ENCODE measurements at regions not wholly inside any gene's neighbourhood (a gene's known extent, or its start where the extent isn't known, plus 50 kb on each side); places are given as distances from the start of the nearest gene placed in this dataset.
"Not testable (repeated sequence)": the region's sequence is repeated elsewhere in the genome, so short reads cannot be mapped to it uniquely, and the experiment has no call there.

DNA sequence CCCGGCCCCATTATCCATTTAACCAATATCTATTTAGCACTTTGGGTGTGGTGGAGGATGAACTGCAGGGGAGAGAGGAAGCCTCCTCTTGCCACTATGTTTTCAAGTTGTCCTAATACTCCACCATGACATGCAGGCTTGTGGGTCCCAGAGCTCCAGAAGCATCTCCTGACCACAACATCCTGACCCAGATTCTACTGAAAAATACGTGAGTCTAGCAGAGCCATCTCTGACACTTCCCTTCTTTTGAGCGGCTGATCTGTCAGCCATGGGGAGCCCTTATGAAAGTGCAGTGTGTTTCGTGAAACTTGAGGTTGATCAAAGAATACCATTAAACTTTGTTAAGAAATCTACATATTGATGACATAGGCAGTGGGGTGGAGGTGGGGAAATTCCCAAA lies 126.6 kb downstream of the UNC93B1 start:
- DNase-seq (ENCODE audit: low read depth in 1 of 2, low spot score in 1 of 2): not testable (repeated sequence)

DNA sequence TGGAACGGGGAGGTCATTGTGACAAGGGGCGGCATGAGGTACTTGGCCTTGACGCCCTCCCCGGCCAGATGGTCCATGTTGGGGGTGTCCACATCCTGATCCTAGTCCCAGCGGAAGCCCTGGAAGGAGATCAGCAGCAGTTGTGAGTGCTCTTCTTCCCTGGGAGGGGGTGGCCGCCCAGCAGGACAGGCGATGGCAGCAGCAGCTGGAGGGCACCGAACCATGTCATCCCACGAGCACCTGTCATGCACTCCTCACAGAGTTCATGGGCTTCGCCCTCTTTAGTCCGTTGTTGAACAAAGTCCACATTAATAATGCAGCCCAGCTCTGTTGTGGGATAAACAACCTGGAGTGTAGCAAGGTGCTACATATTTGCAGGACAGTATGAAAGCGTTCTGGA lies 130.7 kb downstream of the UNC93B1 start:
- not testable (repeated sequence) for DNase-seq (ENCODE audit: low read depth in 1 of 2, low spot score in 1 of 2)

DNA sequence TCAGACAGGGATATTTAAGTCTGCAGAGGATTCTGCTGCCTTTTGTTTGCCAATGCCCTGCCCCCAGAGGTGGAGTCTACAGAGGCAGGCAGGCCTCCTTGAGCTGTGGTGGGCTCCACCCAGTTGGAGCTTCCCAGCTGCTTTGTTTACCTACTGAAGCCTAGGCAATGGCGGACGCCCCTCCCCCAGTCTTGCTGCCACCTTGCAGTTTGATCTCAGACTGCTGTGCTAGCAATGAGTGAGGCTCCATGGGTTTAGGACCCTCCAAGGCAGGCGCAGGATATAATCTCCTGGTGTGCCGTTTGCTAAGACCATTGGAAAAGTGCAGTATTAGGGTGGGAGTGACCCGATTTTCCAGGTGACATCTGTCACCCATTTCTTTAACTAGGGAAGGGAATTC lies 132.7 kb downstream of the UNC93B1 start:
- DNase-seq (ENCODE audit: low read depth in 1 of 2, low spot score in 1 of 2): not testable (repeated sequence)

DNA sequence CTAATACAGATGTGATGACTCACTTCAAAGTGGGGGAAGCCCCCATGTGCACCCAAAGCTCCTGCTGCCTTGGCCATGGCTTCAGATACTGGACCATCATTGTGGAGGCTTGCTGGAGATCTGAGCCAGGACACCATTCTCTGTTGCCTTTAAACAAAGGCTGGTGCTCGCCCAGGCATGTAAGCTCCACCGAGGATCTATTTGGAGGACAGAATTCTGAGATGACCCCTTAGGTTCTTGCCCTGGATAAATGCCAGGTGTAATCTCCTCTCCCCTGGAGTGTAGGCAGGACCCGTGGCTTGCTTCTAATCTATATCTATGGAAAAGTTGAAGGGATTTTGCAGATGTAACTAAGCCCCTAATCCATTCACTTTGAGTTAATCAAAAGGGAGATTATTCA lies 141.0 kb downstream of the UNC93B1 start:
- not testable (repeated sequence) for DNase-seq (ENCODE audit: low read depth in 1 of 2, low spot score in 1 of 2)

DNA sequence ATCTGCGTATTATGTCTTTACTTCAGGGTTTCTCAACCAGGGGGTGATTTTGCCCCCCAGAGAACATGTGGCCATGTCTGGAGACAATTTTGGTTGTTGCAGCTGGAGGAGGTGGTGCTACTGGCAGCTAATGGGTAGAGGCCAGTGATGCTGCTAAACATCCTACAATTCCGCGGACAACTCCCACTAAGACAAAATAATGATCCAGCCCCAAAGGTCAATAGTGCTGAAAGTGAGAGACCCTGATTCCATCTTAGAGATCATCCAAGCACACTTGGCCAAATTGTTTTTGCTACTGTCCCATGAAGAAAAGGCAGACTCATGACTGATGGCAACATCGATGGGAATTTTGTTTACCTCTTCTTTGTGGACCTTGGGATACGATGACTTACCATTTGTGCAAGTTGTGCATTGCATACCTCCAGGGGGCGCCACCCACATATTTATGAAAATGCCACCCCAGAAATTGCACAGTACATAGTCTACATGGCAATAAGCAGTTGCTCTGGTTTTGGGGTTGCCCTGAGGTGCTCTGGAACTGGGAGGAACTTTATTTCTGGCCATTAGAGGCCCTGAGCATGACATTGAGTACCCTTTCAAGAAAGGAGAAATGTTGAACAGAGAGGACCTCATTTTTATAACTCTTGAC lies 144.3 kb downstream of the UNC93B1 start:
- peak; percentile 38 to 46 for DNase-seq (ENCODE audit: low read depth in 1 of 2, low spot score in 1 of 2)

DNA sequence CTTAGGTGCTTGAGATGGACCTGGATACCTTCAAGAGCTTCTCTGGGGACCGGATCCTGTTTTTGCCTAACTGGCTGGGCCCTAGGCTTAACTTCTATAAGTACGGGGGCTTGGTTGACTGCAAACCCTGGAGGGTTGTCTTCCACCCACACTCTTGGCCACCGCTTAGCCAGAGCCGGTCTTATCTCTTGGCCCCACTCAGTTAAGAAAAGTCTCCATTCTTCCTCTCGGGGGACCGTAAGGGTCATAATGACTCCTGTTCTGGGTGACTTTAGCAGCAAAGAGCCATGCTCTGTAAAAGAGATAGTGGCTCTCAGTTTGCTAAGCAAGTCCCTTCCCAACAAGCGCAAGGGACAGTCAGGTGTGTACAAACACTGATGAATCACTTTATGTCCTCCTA lies 153.2 kb downstream of the UNC93B1 start:
- not testable (repeated sequence) for DNase-seq (ENCODE audit: low read depth in 1 of 2, low spot score in 1 of 2)

DNA sequence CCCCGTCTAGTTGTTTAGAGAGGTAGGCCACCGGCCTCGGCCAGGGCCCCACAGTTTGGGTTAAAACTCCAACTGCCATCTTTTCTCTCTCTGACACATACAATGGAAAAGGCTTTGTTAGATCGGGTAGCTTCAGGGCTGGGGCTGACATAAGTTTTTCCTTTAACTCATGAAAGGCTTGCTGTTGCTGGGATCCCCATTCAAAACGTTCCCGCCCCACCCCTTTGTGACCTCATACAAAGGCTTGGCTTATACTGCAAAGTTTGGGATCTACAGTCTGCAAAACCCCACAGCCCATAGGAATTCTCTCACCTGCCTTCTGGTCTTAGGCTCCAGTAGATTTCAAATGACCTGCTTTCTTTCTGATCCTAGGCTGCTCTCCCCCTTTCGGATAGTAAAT lies 154.1 kb downstream of the UNC93B1 start:
- not testable (repeated sequence) for DNase-seq (ENCODE audit: low read depth in 1 of 2, low spot score in 1 of 2)

DNA sequence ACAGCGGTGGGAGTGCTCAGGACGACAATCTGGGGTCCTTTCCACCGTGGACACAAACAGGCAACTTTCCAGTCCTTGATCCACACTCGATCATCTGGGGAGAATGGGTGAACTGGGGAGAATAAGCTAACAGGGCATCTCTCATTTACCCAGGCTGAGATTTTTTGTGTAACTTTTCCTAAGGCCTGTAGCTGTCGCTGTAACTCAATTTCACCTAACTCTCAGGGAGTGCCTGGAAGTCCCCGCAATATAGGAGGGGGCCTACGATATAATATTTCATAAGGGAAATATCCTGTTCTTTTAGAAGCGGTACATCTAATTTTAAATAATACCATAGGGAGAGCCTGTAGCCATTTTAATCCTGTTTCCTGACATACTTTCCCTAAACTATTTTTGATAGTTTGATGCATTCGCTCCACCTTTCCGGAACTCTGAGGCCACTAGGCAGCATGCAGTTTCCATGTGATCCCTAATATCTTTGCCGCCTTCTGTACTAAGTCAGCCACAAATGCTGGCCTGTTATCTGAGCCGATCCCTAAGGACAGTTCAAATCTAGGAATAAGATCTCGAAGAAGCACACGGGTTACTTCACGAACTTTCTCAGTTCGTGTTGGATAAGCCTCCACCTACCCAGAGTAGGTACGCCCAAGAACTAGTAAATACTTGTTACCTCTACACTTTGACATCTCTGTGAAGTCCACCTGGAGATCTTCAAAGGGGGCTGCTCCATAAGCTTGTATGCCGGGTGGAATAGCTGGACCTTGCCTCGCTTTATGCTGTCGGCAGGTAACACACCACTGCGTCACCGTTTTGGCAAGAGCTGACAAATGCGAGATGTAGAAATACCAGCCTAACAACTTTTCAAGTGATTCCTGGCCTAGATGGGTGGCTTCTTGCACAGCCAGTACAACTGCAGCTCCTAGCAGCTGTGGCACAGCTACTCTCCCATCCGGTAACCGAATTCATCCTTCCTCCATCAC lies 155.7 kb downstream of the UNC93B1 start:
- not testable (repeated sequence) for DNase-seq (ENCODE audit: low read depth in 1 of 2, low spot score in 1 of 2)

DNA sequence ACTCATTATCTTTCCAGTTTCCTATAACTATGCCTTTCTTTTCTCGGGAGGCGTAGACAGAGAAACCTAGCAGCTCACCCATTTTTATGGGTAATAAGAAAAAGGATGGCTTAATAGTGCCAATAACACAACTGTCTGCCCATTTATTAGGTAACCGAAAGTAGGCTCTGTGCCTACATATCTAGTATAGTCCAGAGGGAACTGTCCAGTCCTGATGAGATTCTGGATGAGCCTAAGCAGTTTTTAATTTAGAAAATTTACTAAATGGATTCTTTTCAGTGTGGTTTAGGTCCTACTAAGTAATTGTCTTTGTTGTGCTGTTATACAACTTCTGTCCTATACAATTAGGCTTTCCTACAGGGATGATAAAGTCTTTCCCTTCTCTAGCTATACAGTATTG lies 157.6 kb downstream of the UNC93B1 start:
- DNase-seq (ENCODE audit: low read depth in 1 of 2, low spot score in 1 of 2): not testable (repeated sequence)

DNA sequence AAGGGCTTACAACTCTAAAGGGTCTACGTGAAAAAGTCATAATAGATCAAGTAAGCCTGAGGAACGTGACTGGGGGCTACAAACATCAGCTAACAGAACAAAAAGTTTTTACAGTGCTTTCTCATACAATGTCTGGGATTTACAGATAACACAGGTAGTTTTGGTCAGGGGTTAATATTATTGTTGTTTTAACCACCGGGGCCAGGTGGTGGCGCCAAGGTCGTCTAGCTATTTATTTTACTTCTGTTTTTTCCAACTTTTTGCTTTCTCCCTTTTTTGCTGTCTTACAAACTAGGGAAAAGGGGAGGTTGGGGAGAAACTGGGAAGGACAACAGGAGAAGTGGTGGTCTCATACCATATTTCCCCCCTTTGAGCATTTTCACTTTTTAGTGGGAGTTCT lies 158.6 kb downstream of the UNC93B1 start:
- DNase-seq (ENCODE audit: low read depth in 1 of 2, low spot score in 1 of 2): not testable (repeated sequence)

DNA sequence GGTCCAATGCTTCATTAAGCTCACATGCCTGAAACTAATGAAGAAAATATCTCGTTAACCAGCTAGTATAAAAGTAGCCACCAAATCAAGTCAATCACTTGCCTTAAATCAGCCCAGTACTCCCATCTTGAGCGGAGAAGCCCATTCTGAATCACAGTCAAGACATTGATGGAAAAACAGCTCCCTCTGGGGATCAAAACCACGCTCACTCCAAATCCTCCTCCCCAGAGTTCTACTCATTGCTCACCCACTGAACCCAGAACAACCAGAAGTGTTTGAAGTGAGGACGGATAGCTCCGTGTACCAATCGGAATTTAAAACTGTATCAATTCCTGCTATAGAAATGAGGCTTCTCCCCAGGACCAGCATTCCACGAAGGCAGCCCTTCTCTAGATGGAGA lies 163.3 kb downstream of the UNC93B1 start:
- DNase-seq (ENCODE audit: low read depth in 1 of 2, low spot score in 1 of 2): not testable (repeated sequence)

DNA sequence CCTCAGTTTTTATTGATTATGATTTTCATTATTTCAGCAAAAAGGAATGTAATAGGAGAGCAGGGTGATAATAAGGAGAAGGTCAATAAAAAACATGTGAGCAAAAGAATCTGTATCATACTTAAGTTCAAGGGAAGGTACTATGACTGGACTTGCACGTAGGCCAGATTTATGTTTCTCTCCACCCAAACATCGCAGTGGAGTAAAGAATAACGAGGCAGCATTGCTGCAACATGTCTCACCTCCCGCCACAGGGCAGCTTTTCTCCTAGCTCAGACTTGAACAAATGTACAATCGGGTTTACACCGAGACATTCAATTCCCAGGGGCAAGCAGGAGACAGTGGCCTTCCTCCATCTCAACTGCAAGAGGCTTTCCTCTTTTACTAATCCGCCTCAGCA lies 155.7 kb upstream of the ALDH3B2 start:
- not testable (repeated sequence) for DNase-seq (ENCODE audit: low read depth in 1 of 2, low spot score in 1 of 2)

DNA sequence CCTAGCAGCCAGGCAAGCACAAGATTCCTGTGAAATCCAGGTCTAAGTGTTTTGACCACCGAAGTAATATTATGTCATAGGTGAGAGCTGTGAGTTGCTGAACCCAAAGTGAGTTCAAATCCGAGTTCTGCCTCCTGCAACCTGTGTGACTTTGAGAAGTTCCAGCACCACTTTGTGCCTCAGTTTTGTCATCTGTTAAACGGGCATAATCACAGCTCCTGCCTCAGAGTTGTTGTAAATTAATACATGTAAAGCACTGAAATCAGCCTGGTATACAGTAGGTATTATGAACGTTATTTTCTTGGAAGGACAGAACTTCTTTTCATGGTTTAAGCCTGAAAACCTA lies 152.5 kb upstream of the ALDH3B2 start:
- DNase-seq (ENCODE audit: low read depth in 1 of 2, low spot score in 1 of 2): not testable (repeated sequence)

DNA sequence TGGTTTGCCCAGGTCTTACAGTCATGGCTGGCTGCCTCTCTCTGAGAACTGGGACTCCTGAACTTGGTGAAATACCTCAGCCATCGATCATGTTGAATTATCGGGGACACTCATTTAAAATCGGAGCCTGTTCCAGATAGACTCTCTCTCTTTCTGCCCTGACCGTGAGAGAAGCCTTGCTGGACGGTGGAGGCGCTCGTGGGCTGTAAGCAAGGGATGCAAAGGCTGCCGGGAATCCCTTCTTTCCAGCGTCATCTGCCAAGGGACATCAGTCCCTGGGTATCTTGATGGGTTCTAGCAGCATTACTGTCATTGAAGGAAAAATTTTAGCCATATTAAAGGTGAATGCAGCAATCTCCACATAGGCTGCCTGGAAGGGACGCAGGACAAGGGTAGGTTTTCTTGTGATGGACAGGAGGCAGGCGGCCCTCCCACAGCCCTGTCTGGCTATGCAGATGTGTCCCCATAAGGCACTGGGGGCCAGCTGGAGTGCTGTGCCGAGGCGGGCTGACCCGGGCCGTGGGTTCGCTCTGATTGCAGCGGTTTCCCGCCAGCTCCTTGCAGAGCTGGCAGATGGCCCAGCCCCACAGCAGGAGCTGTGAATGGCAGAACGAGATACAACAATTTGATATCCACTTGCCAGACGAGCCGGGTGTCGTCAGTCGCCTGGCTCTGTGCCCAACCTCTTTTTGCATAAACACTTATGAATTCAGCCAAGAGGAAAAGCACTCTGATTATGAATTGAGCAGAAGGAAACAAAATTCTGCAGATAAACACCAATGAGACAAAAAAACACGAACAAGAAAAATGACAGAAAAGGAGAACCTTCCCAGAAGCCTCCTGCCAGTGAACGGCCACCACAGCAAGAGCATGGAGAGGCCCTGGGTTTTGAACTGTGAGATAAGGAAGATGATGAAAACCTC lies 151.9 kb upstream of the ALDH3B2 start:
- DNase-seq (ENCODE audit: low read depth in 1 of 2, low spot score in 1 of 2): not testable (repeated sequence)

DNA sequence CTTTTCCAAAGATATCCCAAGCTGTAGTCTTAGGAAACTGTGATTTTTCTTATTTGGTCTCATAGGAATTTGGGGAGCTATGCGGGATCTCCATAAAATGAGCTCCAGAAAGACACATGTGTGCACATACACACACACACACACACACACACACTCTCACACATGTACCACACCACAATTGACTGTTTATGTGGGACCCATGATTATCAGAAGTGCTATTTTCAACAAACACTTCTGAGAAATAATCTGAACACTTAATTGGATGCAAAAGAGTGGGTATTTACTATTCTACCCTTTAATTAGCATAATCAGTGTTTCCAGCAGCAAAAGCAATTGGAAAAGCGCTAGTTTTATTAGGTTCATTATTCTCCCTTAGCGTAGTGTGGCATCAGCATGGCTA lies 150.4 kb upstream of the ALDH3B2 start:
- DNase-seq (ENCODE audit: low read depth in 1 of 2, low spot score in 1 of 2): not testable (repeated sequence)

DNA sequence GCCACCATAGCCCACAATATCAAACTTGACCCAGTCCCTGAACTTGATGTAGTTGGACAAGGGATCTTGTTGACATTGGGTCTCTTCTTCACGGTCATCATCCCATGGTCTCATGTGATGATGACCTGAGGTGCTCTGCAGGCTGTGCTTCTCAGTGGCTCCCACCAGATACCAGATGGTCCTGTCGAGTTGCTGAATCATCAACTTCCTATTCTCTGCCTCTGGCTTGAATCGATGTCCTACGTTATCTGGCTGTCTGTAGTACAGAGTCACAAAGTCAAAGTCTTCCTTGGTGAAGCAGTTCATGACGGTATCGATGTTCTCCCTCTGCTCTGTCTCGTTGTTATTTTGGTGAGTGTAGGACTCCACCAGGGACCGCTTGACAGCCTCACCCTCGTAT lies 145.7 kb upstream of the ALDH3B2 start:
- DNase-seq (ENCODE audit: low read depth in 1 of 2, low spot score in 1 of 2): no peak

DNA sequence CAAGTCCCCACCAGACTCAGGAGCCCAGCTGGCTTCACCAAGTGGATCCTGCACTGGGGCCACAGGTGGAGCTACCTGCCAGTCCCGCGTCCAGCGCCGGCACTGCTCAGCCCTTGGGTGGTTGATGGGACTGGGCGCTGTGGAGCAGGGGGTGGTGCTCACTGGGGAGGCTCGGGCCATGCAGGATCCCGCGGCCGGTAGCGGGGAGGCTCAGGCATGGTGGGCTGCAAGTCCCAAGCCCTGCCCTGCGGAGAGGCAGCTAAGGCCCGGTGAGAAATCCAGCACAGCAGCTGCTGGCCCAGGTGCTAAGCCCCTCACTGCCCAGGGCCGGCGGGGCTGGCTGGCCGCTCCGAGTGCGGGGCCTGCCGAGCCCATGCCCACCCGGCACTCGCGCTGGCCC lies 143.1 kb upstream of the ALDH3B2 start:
- not testable (repeated sequence) for DNase-seq (ENCODE audit: low read depth in 1 of 2, low spot score in 1 of 2)

DNA sequence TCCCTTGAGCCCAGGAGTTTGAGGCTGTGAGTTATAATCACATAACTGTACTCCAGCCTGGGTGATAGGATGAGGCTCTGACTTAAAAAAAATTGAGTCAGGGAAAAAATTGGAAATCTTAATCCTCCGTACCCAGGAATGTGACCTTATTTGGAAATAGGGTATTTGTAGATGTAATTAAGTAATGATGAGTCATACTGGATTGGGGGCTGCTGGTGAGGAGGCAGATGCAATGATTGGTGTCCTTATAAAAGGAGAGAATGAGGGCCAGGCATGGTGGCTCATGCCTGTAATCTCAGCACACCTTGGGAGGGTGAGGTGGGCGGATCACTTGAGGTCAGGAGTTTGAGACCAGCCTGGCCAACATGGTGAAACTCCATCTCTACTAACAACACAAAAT lies 134.9 kb upstream of the ALDH3B2 start:
- DNase-seq (ENCODE audit: low read depth in 1 of 2, low spot score in 1 of 2): not testable (repeated sequence)

DNA sequence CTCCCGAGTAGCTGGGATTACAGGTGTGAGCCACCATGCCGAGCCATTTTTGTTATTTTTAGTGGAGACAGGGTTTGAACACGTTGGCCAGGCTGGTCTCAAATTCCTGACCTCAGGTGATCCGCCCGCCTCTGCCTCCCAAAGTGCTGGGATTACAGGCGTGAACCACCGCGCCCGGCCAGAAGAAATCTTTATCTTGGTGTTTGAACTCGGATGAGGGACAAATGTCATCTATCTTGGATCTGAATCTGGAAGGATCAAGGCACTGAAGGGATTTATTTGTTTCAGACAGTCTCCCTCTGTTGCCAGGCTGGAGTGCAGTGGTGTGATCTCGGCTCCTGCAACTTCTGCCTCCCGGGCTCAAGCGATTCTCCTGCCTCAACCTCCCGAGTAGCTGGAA lies 133.5 kb upstream of the ALDH3B2 start:
- DNase-seq (ENCODE audit: low read depth in 1 of 2, low spot score in 1 of 2): not testable (repeated sequence)

DNA sequence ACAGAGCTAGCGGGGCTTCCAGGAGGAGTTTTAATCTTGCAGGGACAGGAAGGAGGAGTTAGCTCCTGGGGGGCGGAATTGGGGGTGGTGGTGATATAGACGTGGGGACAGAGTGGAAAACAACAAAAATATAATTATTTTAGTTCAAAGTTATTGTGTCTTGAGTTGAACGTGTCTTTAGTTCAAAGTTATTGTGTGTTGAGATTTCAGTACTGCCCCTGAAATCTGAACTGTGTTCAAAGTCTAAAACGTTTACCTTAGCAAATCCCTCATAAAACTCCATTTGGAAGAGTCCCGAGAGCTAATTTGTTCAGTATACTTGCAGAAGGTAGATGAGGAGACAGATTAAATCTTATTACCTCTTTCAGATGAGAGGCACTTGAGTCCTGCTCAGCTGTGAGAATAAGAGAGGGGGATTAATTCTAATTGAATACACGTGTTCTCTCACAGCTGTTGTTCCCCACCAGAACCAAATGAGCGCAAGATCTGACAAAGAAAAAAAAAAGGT lies 132.4 kb upstream of the ALDH3B2 start:
- not testable (repeated sequence) for DNase-seq (ENCODE audit: low read depth in 1 of 2, low spot score in 1 of 2)

DNA sequence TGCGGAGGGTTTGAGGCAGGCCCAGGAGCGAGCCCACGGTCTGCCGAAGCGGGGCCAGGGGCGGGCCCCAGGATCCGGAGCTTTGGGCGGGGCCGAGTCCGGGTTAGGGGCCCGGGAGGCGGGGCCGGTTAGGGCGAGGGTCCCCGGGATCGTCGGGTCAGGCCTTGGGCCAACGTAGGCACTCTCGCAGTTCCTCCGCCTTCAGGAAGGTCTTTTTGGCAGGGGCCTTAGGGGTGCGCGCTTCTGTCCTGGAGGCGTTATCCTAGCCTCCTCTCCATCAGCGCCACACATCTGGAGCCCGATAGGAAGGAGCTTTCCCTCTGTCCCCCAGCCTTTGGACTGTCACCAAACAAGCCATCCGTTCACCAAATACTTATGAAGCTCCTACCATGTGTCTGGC lies 131.8 kb upstream of the ALDH3B2 start:
- not testable (repeated sequence) for DNase-seq (ENCODE audit: low read depth in 1 of 2, low spot score in 1 of 2)

Data from activated T-helper 1 cell treated with anti-CD3 and anti-CD28 coated beads, Interleukin-2, amount 50 U/mL, for 16 hours (primary cell).